Keratinocyte (primary cell): ENCODE measurements at regions not wholly inside any gene's neighbourhood (a gene's known extent, or its start where the extent isn't known, plus 50 kb on each side); places are given as distances from the start of the nearest gene placed in this dataset.

Experiments used
- DNase-seq: peaks from one replicate; pipeline ENCODE4 v3.0.0-alpha.2; 2011; ENCODE audit warnings: low read depth, missing footprints, low spot score
- FAIRE-seq: peaks from 2 replicates; lab custom pipeline; 2011; peaks lifted over from hg19 to GRCh38; lab: Jason Lieb, UNC
- H2AFZ ChIP-seq: 2 replicates; pipeline ENCODE4 v1.6.0; 2012; ENCODE audit warnings: low read length, control low read depth, inconsistent platforms; ENCODE audit not compliant: control insufficient read depth
- H3K27ac ChIP-seq: 2 replicates; pipeline ENCODE4 v1.5.1; 2011; ENCODE audit warnings: low read length; ENCODE audit not compliant: control insufficient read depth, insufficient read depth
- H3K27me3 ChIP-seq: 3 replicates; pipeline ENCODE4 v1.6.0; 2011; ENCODE audit warnings: low read length; ENCODE audit not compliant: control insufficient read depth, insufficient read depth; ENCODE audit errors: extremely low read depth
- H3K36me3 ChIP-seq, 2 experiments: 2 replicates in 1 of 2; 3 replicates in 1 of 2; pipeline ENCODE4 v1.5.1; 2011; ENCODE audit warnings: low read length in 2 of 2, mild to moderate bottlenecking in 1 of 2; ENCODE audit not compliant: control insufficient read depth in 2 of 2, insufficient read depth in 2 of 2; ENCODE audit errors: extremely low read depth in 1 of 2
- H3K4me1 ChIP-seq: 3 replicates; pipeline ENCODE4 v1.5.1; 2011; ENCODE audit warnings: low read length; ENCODE audit not compliant: control insufficient read depth, insufficient read depth; ENCODE audit errors: extremely low read depth
- H3K4me2 ChIP-seq: 3 replicates; pipeline ENCODE4 v1.6.0; 2011; ENCODE audit warnings: low read depth, low read length; ENCODE audit not compliant: control insufficient read depth, insufficient read depth; ENCODE audit errors: extremely low read depth
- H3K4me3 ChIP-seq, 3 experiments: fragments of 200-600 bp in 1 of 3; sonication (generic) in 1 of 3; 2 replicates in 2 of 3; 3 replicates in 1 of 3; pipeline ENCODE4 v1.5.1; 2011 to 2016; ENCODE audit warnings: low read length in 3 of 3, mild to moderate bottlenecking in 3 of 3, control low read depth in 2 of 3, inconsistent platforms in 1 of 3, low read depth in 1 of 3, mixed read lengths in 1 of 3, mixed run types in 1 of 3, moderate library complexity in 1 of 3; ENCODE audit not compliant: control insufficient read depth in 2 of 3, insufficient read depth in 2 of 3; ENCODE audit errors: extremely low read depth in 1 of 3
- H3K79me2 ChIP-seq: 2 replicates; pipeline ENCODE4 v1.6.0; 2012; ENCODE audit warnings: low read length; ENCODE audit not compliant: control insufficient read depth, insufficient read depth
- H3K9ac ChIP-seq: 3 replicates; pipeline ENCODE4 v1.6.0; 2011; ENCODE audit warnings: low read length; ENCODE audit not compliant: control insufficient read depth, insufficient read depth; ENCODE audit errors: extremely low read depth
- H3K9me1 ChIP-seq: 3 replicates; pipeline ENCODE4 v1.6.0; 2011; ENCODE audit warnings: low read length; ENCODE audit not compliant: control insufficient read depth, insufficient read depth; ENCODE audit errors: extremely low read depth
- H3K9me3 ChIP-seq: 2 replicates; pipeline ENCODE4 v1.5.1; 2012; ENCODE audit warnings: low read depth, low read length; ENCODE audit not compliant: control insufficient read depth
- H4K20me1 ChIP-seq: 3 replicates; pipeline ENCODE4 v1.6.0; 2011; ENCODE audit warnings: low read length; ENCODE audit not compliant: control insufficient read depth, insufficient read depth; ENCODE audit errors: extremely low read depth
- EZH2 ChIP-seq: IDR thresholded peaks from one replicate; pipeline ENCODE4 v1.6.1; 2012; ENCODE audit warnings: inconsistent platforms, mild to moderate bottlenecking, low read length, moderate library complexity
- dilution Hi-C: fragments of 300-500 bp; cut with MboI; formaldehyde crosslinking; loops from one replicate; pipeline ENCODE4 v1.7.0; 2020; ENCODE audit warnings: low sequenced_read_pairs; ENCODE audit not compliant: extremely low pct_ligation_motif_present
- TF ChIP-seq, protein P1 (sequence below), 3 experiments: IDR thresholded peaks in 1 of 3; conservative IDR thresholded peaks in 1 of 3; optimal IDR thresholded peaks in 1 of 3; 2 replicates in 2 of 3; 3 replicates in 1 of 3; pipeline versions ENCODE3 to v1.5.1; 2011; ENCODE audit warnings: low read length in 3 of 3, mild to moderate bottlenecking in 3 of 3, moderate library complexity in 2 of 3, control low read depth in 1 of 3, inconsistent platforms in 1 of 3; ENCODE audit not compliant: insufficient read depth in 2 of 3; ENCODE audit errors: extremely low read depth in 1 of 3

DNA sequence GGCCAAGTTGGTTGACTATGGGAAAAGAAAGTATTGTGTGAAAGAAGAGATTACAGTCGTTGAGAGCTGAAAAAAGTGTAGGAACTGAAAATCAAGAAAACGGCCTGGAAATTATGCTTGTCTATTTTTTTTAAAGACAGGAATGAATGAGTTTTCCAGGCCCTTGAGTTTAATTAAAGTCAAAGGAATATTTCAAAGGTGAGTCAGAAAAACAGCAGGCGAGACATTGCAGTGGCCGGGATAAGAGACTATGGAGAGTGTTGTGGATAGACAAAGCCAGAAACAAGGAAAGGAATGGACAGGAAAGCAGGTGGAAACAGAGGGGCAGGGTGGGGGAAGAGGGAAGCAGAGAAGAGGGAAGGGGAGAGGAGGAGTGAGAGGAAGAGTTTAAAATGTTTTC, 275.1 kb upstream of the LRTM1 start:
- no peak overlapping the region for H2AFZ ChIP-seq
- H3K9me3 ChIP-seq = no peaks in the 10 kb centered on the region
- H3K4me1 ChIP-seq = no peaks in the 10 kb centered on the region
- no peak overlapping the region for H3K27ac ChIP-seq
- DNase-seq = no peak
- no peak overlapping the region for H3K4me3 ChIP-seq
- FAIRE-seq = no peak
- no peaks in the 10 kb centered on the region for H3K9me1 ChIP-seq
- no peak overlapping the region for H3K9ac ChIP-seq
- no peaks in the 10 kb centered on the region for H4K20me1 ChIP-seq
- TF ChIP-seq EZH2 = no peak
- TF ChIP-seq, protein P1, sequence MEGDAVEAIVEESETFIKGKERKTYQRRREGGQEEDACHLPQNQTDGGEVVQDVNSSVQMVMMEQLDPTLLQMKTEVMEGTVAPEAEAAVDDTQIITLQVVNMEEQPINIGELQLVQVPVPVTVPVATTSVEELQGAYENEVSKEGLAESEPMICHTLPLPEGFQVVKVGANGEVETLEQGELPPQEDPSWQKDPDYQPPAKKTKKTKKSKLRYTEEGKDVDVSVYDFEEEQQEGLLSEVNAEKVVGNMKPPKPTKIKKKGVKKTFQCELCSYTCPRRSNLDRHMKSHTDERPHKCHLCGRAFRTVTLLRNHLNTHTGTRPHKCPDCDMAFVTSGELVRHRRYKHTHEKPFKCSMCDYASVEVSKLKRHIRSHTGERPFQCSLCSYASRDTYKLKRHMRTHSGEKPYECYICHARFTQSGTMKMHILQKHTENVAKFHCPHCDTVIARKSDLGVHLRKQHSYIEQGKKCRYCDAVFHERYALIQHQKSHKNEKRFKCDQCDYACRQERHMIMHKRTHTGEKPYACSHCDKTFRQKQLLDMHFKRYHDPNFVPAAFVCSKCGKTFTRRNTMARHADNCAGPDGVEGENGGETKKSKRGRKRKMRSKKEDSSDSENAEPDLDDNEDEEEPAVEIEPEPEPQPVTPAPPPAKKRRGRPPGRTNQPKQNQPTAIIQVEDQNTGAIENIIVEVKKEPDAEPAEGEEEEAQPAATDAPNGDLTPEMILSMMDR (optimal IDR thresholded peaks at IDR 0.05 in 1 of 3, IDR thresholded peaks at IDR 0.05 in 1 of 3, conservative IDR thresholded peaks at IDR 0.05 in 1 of 3; ENCODE audit: extremely low read depth in 1 of 3, insufficient read depth in 2 of 3, low read length in 3 of 3) = no peak
- H3K36me3 ChIP-seq = no peaks in the 10 kb centered on the region
- no peaks in the 10 kb centered on the region for H3K79me2 ChIP-seq
- no peak overlapping the region for H3K4me2 ChIP-seq
- no peaks in the 10 kb centered on the region for H3K27me3 ChIP-seq
- dilution Hi-C loops = no loop called here

DNA sequence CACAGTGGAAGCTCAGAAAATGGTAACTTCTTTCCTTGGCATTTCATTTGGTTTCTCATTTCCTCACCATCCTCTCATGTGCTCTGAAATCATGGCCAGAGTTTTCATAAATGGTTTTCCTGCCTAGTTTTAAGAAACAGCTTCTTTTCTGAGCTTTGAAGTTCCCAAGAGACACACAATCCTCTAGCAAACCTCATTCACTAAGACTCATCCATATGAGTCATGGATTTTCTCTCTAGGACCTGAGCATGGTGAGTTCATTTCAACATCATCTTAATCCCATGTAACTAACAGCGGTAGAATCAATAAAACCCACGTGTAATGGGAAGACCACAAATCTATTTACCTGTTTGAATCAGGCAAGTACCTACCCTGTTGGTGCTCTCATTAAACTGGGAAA, 274.5 kb upstream of the LRTM1 start:
- TF ChIP-seq EZH2 = no peak
- TF ChIP-seq, protein P1 (optimal IDR thresholded peaks at IDR 0.05 in 1 of 3, IDR thresholded peaks at IDR 0.05 in 1 of 3, conservative IDR thresholded peaks at IDR 0.05 in 1 of 3; ENCODE audit: extremely low read depth in 1 of 3, insufficient read depth in 2 of 3, low read length in 3 of 3) = no peak
- Histone ChIP-seq H3K79me2 (no peaks in the 10 kb centered on the region), H2AFZ (no peak overlapping the region), H3K27ac (no peak overlapping the region), H3K9ac (no peak overlapping the region), H4K20me1 (no peaks in the 10 kb centered on the region), H3K36me3 (no peaks in the 10 kb centered on the region), H3K27me3 (no peaks in the 10 kb centered on the region), H3K9me1 (no peaks in the 10 kb centered on the region), H3K9me3 (no peaks in the 10 kb centered on the region), H3K4me1 (no peaks in the 10 kb centered on the region), H3K4me3 (no peak overlapping the region), H3K4me2 (no peak overlapping the region)
- FAIRE-seq (no peak), DNase-seq (no peak)
- dilution Hi-C loops = no loop called here
